H1 (cell line): ENCODE measurements at regions not wholly inside any gene's neighbourhood (a gene's known extent, or its start where the extent isn't known, plus 50 kb on each side); places are given as distances from the start of the nearest gene placed in this dataset.
A peak's percentile ranks its signal among the peaks of the same experiment; 100 is the strongest.

ENCODE experiments used
- CTCF ChIA-PET: fragments of 300-600 bp; sonication (Branson Sonifier 250); formaldehyde crosslinking; loops from one replicate; lab custom pipeline; 2021; ENCODE audit not compliant: partially characterized antibody; lab: Charles Lee
- POLR2A ChIA-PET: fragments of 300-600 bp; sonication (Branson Sonifier 250); formaldehyde crosslinking; loops from one replicate; lab custom pipeline; 2021; ENCODE audit warnings: inconsistent platforms; ENCODE audit not compliant: partially characterized antibody; lab: Charles Lee
- DNase-seq, 2 experiments: peaks; one replicate each; pipeline versions ENCODE4 v3.0.0 to v3.0.0-alpha.2; 2010 to 2022; ENCODE audit warnings: low spot score in 2 of 2, low read depth in 1 of 2, mixed read lengths in 1 of 2
- FAIRE-seq: peaks from 2 replicates; lab custom pipeline; 2011; peaks lifted over from hg19 to GRCh38; lab: Jason Lieb, UNC
- H2AFZ ChIP-seq: 2 replicates; pipeline ENCODE4 v1.8.1; 2012; ENCODE audit warnings: low read length, inconsistent platforms
- H2AK5ac ChIP-seq: 2 replicates; pipeline ENCODE4 v1.6.1; 2013; ENCODE audit warnings: low read depth, low read length
- H2BK120ac ChIP-seq: replicated peaks from 2 replicates; pipeline ENCODE3; 2013; ENCODE audit warnings: low read depth, low read length, inconsistent platforms
- H2BK12ac ChIP-seq: 2 replicates; pipeline ENCODE4 v1.6.1; 2013; ENCODE audit warnings: low read depth, low read length
- H2BK15ac ChIP-seq: 2 replicates; pipeline ENCODE4 v1.6.1; 2013; ENCODE audit warnings: low read length
- H2BK20ac ChIP-seq: 2 replicates; pipeline ENCODE4 v1.6.1; 2013; ENCODE audit warnings: low read length
- H2BK5ac ChIP-seq: 2 replicates; pipeline ENCODE4 v1.6.1; 2013; ENCODE audit warnings: low read depth, low read length
- H3K14ac ChIP-seq: 2 replicates; pipeline ENCODE4 v1.6.1; 2013; ENCODE audit warnings: inconsistent platforms; ENCODE audit not compliant: insufficient read length
- H3K18ac ChIP-seq: 2 replicates; pipeline ENCODE4 v1.6.1; 2013; ENCODE audit warnings: low read length; ENCODE audit errors: extremely low read depth
- H3K23ac ChIP-seq: 2 replicates; pipeline ENCODE4 v1.6.1; 2013; ENCODE audit warnings: inconsistent platforms; ENCODE audit not compliant: insufficient read length
- H3K23me2 ChIP-seq: 2 replicates; pipeline ENCODE4 v1.6.1; 2013; ENCODE audit warnings: low read depth, low read length
- H3K27ac ChIP-seq: 2 replicates; pipeline ENCODE4 v1.6.1; 2011; ENCODE audit warnings: low read depth, low read length, inconsistent platforms
- H3K27me3 ChIP-seq, 4 experiments: replicated peaks in 1 of 4; 1 replicate in 1 of 4; 2 replicates in 3 of 4; pipeline versions ENCODE4 v1.6.1 to v1.8.1; 2011 to 2013; ENCODE audit warnings: low read length in 3 of 4, mild to moderate bottlenecking in 3 of 4, inconsistent platforms in 2 of 4, mixed read lengths in 2 of 4, moderate library complexity in 1 of 4; ENCODE audit not compliant: control insufficient read depth in 3 of 4, insufficient read depth in 3 of 4; ENCODE audit errors: extremely low read depth in 1 of 4
- H3K36me3 ChIP-seq, 4 experiments: 2 replicates each; pipeline versions ENCODE4 v1.6.1 to v1.8.1; 2011 to 2013; ENCODE audit warnings: mild to moderate bottlenecking in 4 of 4, low read length in 3 of 4, moderate library complexity in 2 of 4, control low read depth in 1 of 4, inconsistent platforms in 1 of 4; ENCODE audit not compliant: insufficient read depth in 4 of 4, control insufficient read depth in 2 of 4
- H3K4ac ChIP-seq: replicated peaks from 2 replicates; pipeline ENCODE3; 2013; ENCODE audit warnings: low read length, low read depth, mixed read lengths, inconsistent platforms; ENCODE audit not compliant: insufficient read length
- H3K4me1 ChIP-seq, 4 experiments: replicated peaks in 1 of 4; 1 replicate in 1 of 4; 2 replicates in 3 of 4; pipeline versions ENCODE4 v1.6.1 to v1.8.1; 2011 to 2013; ENCODE audit warnings: low read length in 3 of 4, inconsistent platforms in 2 of 4, mixed read lengths in 1 of 4; ENCODE audit not compliant: insufficient read depth in 4 of 4, control insufficient read depth in 3 of 4
- H3K4me2 ChIP-seq, 2 experiments: 2 replicates each; pipeline versions ENCODE4 v1.6.1 to v1.8.1; 2011 to 2013; ENCODE audit warnings: low read depth in 2 of 2, low read length in 2 of 2, control low read depth in 1 of 2, inconsistent platforms in 1 of 2, mild to moderate bottlenecking in 1 of 2; ENCODE audit not compliant: insufficient read depth in 1 of 2
- H3K4me3 ChIP-seq, 4 experiments: fragments of 200-600, 300-600 bp in 1 of 4; sonication (generic), shearing (Covaris generic), sonication (Bioruptor Twin) in 1 of 4; 2 replicates each; pipeline versions ENCODE4 v1.5.1 to v1.8.1; 2011 to 2016; ENCODE audit warnings: low read length in 4 of 4, low read depth in 3 of 4, control low read depth in 2 of 4, inconsistent platforms in 2 of 4, mild to moderate bottlenecking in 2 of 4, mixed read lengths in 1 of 4, moderate library complexity in 1 of 4; ENCODE audit not compliant: insufficient read depth in 2 of 4; ENCODE audit errors: extremely low read depth in 1 of 4
- H3K56ac ChIP-seq: replicated peaks from 2 replicates; pipeline ENCODE3; 2013; ENCODE audit warnings: low read depth, mild to moderate bottlenecking, mixed read lengths, low read length, inconsistent platforms; ENCODE audit not compliant: insufficient read length
- H3K79me1 ChIP-seq: 2 replicates; pipeline ENCODE4 v1.6.1; 2013; ENCODE audit warnings: low read depth, low read length, control low read depth
- H3K79me2 ChIP-seq, 2 experiments: 2 replicates each; pipeline versions ENCODE4 v1.6.1 to v1.8.1; 2012 to 2013; ENCODE audit warnings: low read length in 2 of 2, mild to moderate bottlenecking in 2 of 2, inconsistent platforms in 1 of 2; ENCODE audit not compliant: insufficient read depth in 2 of 2, control insufficient read depth in 1 of 2
- H3K9ac ChIP-seq, 4 experiments: replicated peaks in 1 of 4; 1 replicate in 1 of 4; 2 replicates in 3 of 4; pipeline versions ENCODE4 v1.6.1 to v1.8.1; 2011 to 2013; ENCODE audit warnings: low read depth in 3 of 4, low read length in 3 of 4, control low read depth in 2 of 4, mild to moderate bottlenecking in 2 of 4, moderate library complexity in 2 of 4, inconsistent platforms in 1 of 4; ENCODE audit errors: extremely low read depth in 1 of 4
- H3K9me3 ChIP-seq, 2 experiments: 2 replicates each; pipeline versions ENCODE4 v1.6.1 to v1.8.1; 2012 to 2013; ENCODE audit warnings: mild to moderate bottlenecking in 2 of 2, moderate library complexity in 2 of 2, control low read depth in 1 of 2, inconsistent platforms in 1 of 2, low read depth in 1 of 2, low read length in 1 of 2, mixed read lengths in 1 of 2; ENCODE audit not compliant: insufficient read depth in 2 of 2
- H4K20me1 ChIP-seq, 2 experiments: replicated peaks in 1 of 2; 2 replicates each; pipeline versions ENCODE3 to v1.8.1; 2011 to 2013; ENCODE audit warnings: inconsistent platforms in 2 of 2, low read length in 2 of 2, mild to moderate bottlenecking in 1 of 2; ENCODE audit not compliant: insufficient read depth in 2 of 2, control insufficient read depth in 1 of 2
- H4K5ac ChIP-seq: 2 replicates; pipeline ENCODE4 v1.6.1; 2013; ENCODE audit warnings: low read length, low read depth, mixed read lengths, inconsistent platforms; ENCODE audit not compliant: insufficient read length
- H4K8ac ChIP-seq: 2 replicates; pipeline ENCODE4 v1.8.0; 2013; ENCODE audit warnings: mild to moderate bottlenecking, moderate library complexity, low read length, inconsistent platforms; ENCODE audit not compliant: insufficient read depth; ENCODE audit errors: extremely low read depth
- H4K91ac ChIP-seq: replicated peaks from 2 replicates; pipeline ENCODE3; 2013; ENCODE audit warnings: low read length, mixed read lengths, inconsistent platforms; ENCODE audit not compliant: insufficient read length
- CREB1 ChIP-seq: IDR thresholded peaks from 2 replicates; pipeline ENCODE4 v1.6.1; 2012; ENCODE audit warnings: inconsistent platforms
- POU5F1 ChIP-seq: IDR thresholded peaks from 2 replicates; pipeline ENCODE4 v1.6.1; 2011; ENCODE audit warnings: low read depth, mild to moderate bottlenecking, low read length, moderate library complexity
- WGBS, 2 experiments: shearing (Covaris generic) in 1 of 2; methylation state at CpG; one replicate each; pipeline versions ENCODE4 v1.1.6 to v1.1.7; 2013 to 2015; ENCODE audit warnings: low lambda C conversion rate in 2 of 2, mixed read lengths in 2 of 2, inconsistent platforms in 1 of 2, low coverage in 1 of 2, missing lambda C conversion rate in 1 of 2; ENCODE audit not compliant: insufficient replicate concordance in 2 of 2, insufficient coverage in 1 of 2, insufficient read length in 1 of 2; ENCODE audit errors: extremely low coverage in 1 of 2, missing lambda C conversion rate in 1 of 2; 5-methylcytosine and 5-hydroxymethylcytosine counted together

GRCh38 chr7:113825832-113826231, 93.0 kb downstream of the PPP1R3A start:
- FAIRE-seq: peak; percentile 13
- 39% methylated on average over 1 of the region's 1 CpG; no CpG with 5 or more reads in 1 of the 2 experiments for WGBS, 2 experiments
- Histone ChIP-seq H3K18ac (no peak overlapping the region), H3K79me2 (no peaks in the 10 kb centered on the region), H2BK20ac (no peak overlapping the region), H3K56ac (no peak overlapping the region), H3K9me3 (no peaks in the 10 kb centered on the region), H3K79me1 (no peaks in the 10 kb centered on the region), H4K20me1 (no peaks in the 10 kb centered on the region), H3K27me3 (no peaks in the 10 kb centered on the region), H4K91ac (no peak overlapping the region), H2BK12ac (no peak overlapping the region), H4K8ac (no peak overlapping the region), H3K36me3 (no peaks in the 10 kb centered on the region), H3K4me3 (no peak overlapping the region; a peak in 1 of 8 replicates), H2AK5ac (no peak overlapping the region), H2BK15ac (no peak overlapping the region), H3K9ac (no peak overlapping the region), H3K23ac (no peak overlapping the region), H3K4ac (no peak overlapping the region), H2BK5ac (no peak overlapping the region), H2AFZ (no peak overlapping the region), H3K14ac (no peak overlapping the region), H3K23me2 (no peaks in the 10 kb centered on the region), H3K27ac (no peak overlapping the region), H2BK120ac (no peak overlapping the region), H3K4me2 (no peak overlapping the region; a peak in 2 of 4 replicates), H3K4me1 (peaks cover 0 to 5% (median 4%) of the 10 kb centered on the region in 4 experiments; a peak in 4 of 7 replicates), H4K5ac (no peak overlapping the region)
- ChIA-PET POLR2A (no interaction called here), CTCF (interaction anchor here (0.7 to 1.7 kb wide), 4 partner anchors 12 to 400 kb away, joined by 3 to 6 read pairs (median 3); no protein-coding TSS in a partner anchor)
- no peak for DNase-seq
- peak; percentile 40; the same call in 1 of the 2 replicates for TF ChIP-seq POU5F1
- TF ChIP-seq CREB1: no peak
